ENCODE measurements at regions not wholly inside any gene's neighbourhood (a gene's known extent, or its start where the extent isn't known, plus 50 kb on each side); places are given as distances from the start of the nearest gene placed in this dataset.

DNA sequence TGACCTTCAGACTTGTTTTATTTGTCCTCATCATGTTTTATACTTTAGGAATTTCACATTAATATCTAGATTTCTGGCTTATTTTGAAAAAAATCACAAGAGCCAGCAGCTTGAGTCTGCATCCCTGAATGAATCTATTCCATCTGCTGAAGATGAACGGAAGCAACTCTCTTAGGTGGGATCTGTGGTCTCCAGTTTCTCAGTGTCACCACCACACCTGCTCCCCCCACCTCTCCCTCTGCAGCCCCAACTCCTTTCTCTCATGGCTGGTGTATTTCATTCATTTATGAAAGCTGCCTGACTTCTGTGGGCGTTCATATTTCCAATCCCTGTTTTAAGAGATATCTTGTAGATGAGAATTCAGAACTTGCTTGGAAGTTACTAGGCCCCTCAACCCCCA, 102.1 kb upstream of the AGBL1 start:
- H3K27ac ChIP-seq (ENCODE audit: low read depth, low read length), result no peak overlapping the region
- H3K36me3 ChIP-seq (ENCODE audit: insufficient read depth, low read length), result no peaks in the 10 kb centered on the region
- no peak overlapping the region for H3K9ac ChIP-seq (ENCODE audit: low read length)
- H3K4me3 ChIP-seq (ENCODE audit: insufficient read depth, low read depth, low read length), result no peak overlapping the region
- no peak for TF ChIP-seq CTCF (IDR thresholded peaks at IDR 0.05; ENCODE audit: insufficient read depth, low read depth, low read length)
- no peak for TF ChIP-seq EZH2 (IDR thresholded peaks at IDR 0.05; ENCODE audit: insufficient read depth, low read length)
- peaks cover 41% of the 10 kb centered on the region for H3K4me1 Mint-ChIP-seq (ENCODE audit: low read depth, unreplicated experiment)
- H3K4me2 ChIP-seq (ENCODE audit: low read length), result no peak overlapping the region
- H3K27me3 ChIP-seq (ENCODE audit: insufficient read depth, low read length), result no peaks in the 10 kb centered on the region
- no peaks in the 10 kb centered on the region for H3K79me2 ChIP-seq (ENCODE audit: insufficient read depth, low read length)
- no peaks in the 10 kb centered on the region for H4K20me1 ChIP-seq (ENCODE audit: insufficient read depth, low read length)
- no peak overlapping the region for H3K27ac Mint-ChIP-seq (ENCODE audit: unreplicated experiment)
- no peak overlapping the region for H3K4me3 Mint-ChIP-seq (ENCODE audit: unreplicated experiment)
- no peaks in the 10 kb centered on the region for H3K4me1 ChIP-seq (ENCODE audit: insufficient read depth, low read length)
- FAIRE-seq (no peak), DNase-seq (ENCODE audit: low read depth) (no peak)
- peaks cover 5% of the 10 kb centered on the region for H3K36me3 Mint-ChIP-seq (ENCODE audit: low read depth, unreplicated experiment)
- H3K27me3 Mint-ChIP-seq (ENCODE audit: low read depth, unreplicated experiment), result no peaks in the 10 kb centered on the region
- H3K9me3 ChIP-seq (ENCODE audit: insufficient read depth, low read depth, low read length), result no peaks in the 10 kb centered on the region
- no peak overlapping the region for H2AFZ ChIP-seq (ENCODE audit: low read depth, low read length)
- peaks cover 5% of the 10 kb centered on the region for H3K9me3 Mint-ChIP-seq (ENCODE audit: unreplicated experiment)

DNA sequence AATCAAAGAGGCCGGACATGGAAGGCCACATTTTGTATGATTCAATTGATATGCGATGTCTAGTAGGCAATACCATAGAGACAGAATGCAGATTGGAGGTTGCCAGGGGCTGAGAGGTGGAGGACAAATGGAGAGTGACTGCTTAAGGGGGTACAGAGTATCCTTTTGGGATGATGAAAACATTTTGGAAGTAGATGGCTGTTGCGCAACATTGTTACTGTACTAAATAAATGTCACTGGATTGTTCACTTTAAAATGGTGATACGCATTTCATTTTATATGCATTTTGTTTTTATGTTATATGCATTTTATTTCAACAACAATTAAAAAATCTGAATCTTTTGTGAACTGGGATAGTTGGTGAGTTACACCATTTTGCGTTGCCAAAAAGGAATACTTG, 99.7 kb upstream of the AGBL1 start:
- no peaks in the 10 kb centered on the region for H3K27me3 ChIP-seq (ENCODE audit: insufficient read depth, low read length)
- TF ChIP-seq EZH2 (IDR thresholded peaks at IDR 0.05; ENCODE audit: insufficient read depth, low read length) (no peak), CTCF (IDR thresholded peaks at IDR 0.05; ENCODE audit: insufficient read depth, low read depth, low read length) (no peak)
- no peaks in the 10 kb centered on the region for H3K9me3 ChIP-seq (ENCODE audit: insufficient read depth, low read depth, low read length)
- Mint-ChIP-seq H3K9me3 (ENCODE audit: unreplicated experiment) (peaks cover 5% of the 10 kb centered on the region), H3K4me3 (ENCODE audit: unreplicated experiment) (no peak overlapping the region), H3K4me1 (ENCODE audit: low read depth, unreplicated experiment) (peaks cover 23% of the 10 kb centered on the region), H3K27ac (ENCODE audit: unreplicated experiment) (no peak overlapping the region), H3K36me3 (ENCODE audit: low read depth, unreplicated experiment) (peaks cover 3% of the 10 kb centered on the region), H3K27me3 (ENCODE audit: low read depth, unreplicated experiment) (no peaks in the 10 kb centered on the region)
- H2AFZ ChIP-seq (ENCODE audit: low read depth, low read length), result no peak overlapping the region
- no peaks in the 10 kb centered on the region for H3K36me3 ChIP-seq (ENCODE audit: insufficient read depth, low read length)
- no peak for FAIRE-seq
- DNase-seq (ENCODE audit: low read depth), result no peak
- no peak overlapping the region for H3K27ac ChIP-seq (ENCODE audit: low read depth, low read length)
- H3K4me3 ChIP-seq (ENCODE audit: insufficient read depth, low read depth, low read length), result no peak overlapping the region
- H3K9ac ChIP-seq (ENCODE audit: low read length), result no peak overlapping the region
- no peaks in the 10 kb centered on the region for H4K20me1 ChIP-seq (ENCODE audit: insufficient read depth, low read length)
- H3K4me1 ChIP-seq (ENCODE audit: insufficient read depth, low read length), result no peaks in the 10 kb centered on the region
- no peak overlapping the region for H3K4me2 ChIP-seq (ENCODE audit: low read length)
- H3K79me2 ChIP-seq (ENCODE audit: insufficient read depth, low read length), result no peaks in the 10 kb centered on the region

DNA sequence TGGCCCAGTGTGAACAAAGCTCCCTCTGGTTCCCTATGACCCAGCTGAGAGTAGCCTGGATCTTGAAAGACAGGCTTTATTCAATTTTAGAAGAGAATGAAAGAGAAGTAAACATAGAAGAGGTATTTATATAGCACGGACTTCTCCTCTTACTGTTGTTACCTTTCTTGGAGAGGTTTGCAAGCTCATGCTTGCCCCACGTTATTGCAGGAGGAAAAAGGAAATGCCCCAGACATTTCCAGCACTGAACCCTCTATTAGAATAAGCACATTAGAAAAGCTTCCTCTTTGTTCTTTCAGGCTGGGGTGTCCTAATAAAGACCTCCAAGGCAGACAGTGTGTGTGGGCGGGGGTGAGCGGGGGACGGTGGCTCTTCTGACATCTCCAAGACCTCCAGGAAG, 98.7 kb upstream of the AGBL1 start:
- TF ChIP-seq CTCF (IDR thresholded peaks at IDR 0.05; ENCODE audit: insufficient read depth, low read depth, low read length), result no peak
- no peak for TF ChIP-seq EZH2 (IDR thresholded peaks at IDR 0.05; ENCODE audit: insufficient read depth, low read length)
- no peaks in the 10 kb centered on the region for H3K79me2 ChIP-seq (ENCODE audit: insufficient read depth, low read length)
- H3K4me3 ChIP-seq (ENCODE audit: insufficient read depth, low read depth, low read length), result no peak overlapping the region
- no peaks in the 10 kb centered on the region for H4K20me1 ChIP-seq (ENCODE audit: insufficient read depth, low read length)
- Mint-ChIP-seq H3K4me3 (ENCODE audit: unreplicated experiment) (no peak overlapping the region), H3K27me3 (ENCODE audit: low read depth, unreplicated experiment) (no peaks in the 10 kb centered on the region), H3K27ac (ENCODE audit: unreplicated experiment) (no peak overlapping the region), H3K9me3 (ENCODE audit: unreplicated experiment) (peaks cover 5% of the 10 kb centered on the region), H3K36me3 (ENCODE audit: low read depth, unreplicated experiment) (peaks cover 3% of the 10 kb centered on the region), H3K4me1 (ENCODE audit: low read depth, unreplicated experiment) (peaks cover 17% of the 10 kb centered on the region)
- no peak overlapping the region for H3K4me2 ChIP-seq (ENCODE audit: low read length)
- DNase-seq (ENCODE audit: low read depth) (no peak), FAIRE-seq (no peak)
- H3K9me3 ChIP-seq (ENCODE audit: insufficient read depth, low read depth, low read length), result no peaks in the 10 kb centered on the region
- H3K4me1 ChIP-seq (ENCODE audit: insufficient read depth, low read length), result no peaks in the 10 kb centered on the region
- no peaks in the 10 kb centered on the region for H3K27me3 ChIP-seq (ENCODE audit: insufficient read depth, low read length)
- no peak overlapping the region for H3K27ac ChIP-seq (ENCODE audit: low read depth, low read length)
- H2AFZ ChIP-seq (ENCODE audit: low read depth, low read length), result no peak overlapping the region
- no peak overlapping the region for H3K9ac ChIP-seq (ENCODE audit: low read length)
- no peaks in the 10 kb centered on the region for H3K36me3 ChIP-seq (ENCODE audit: insufficient read depth, low read length)

Measured in astrocyte (in vitro differentiated cells and primary cell).